ENCODE measurements at regions not wholly inside any gene's neighbourhood (a gene's known extent, or its start where the extent isn't known, plus 50 kb on each side); places are given as distances from the start of the nearest gene placed in this dataset.
"Not testable (repeated sequence)": the region's sequence is repeated elsewhere in the genome, so short reads cannot be mapped to it uniquely, and the experiment has no call there.

- intact Hi-C loops (cut with DNase I): no loop called here
- DNase-seq (ENCODE audit: low spot score) (no peak), ATAC-seq (no peak)
Measured at GRCh38 chr3:80351201-80351600, 583.4 kb upstream of the ROBO1 start.

GRCh38 chr3:80350771-80351170 is 583.0 kb upstream of the ROBO1 start:
- ATAC-seq (no peak), DNase-seq (ENCODE audit: low spot score) (no peak)
- intact Hi-C loops (cut with DNase I): no loop called here

GRCh38 chr3:80338366-80338765 is 570.6 kb upstream of the ROBO1 start:
- intact Hi-C loops (cut with DNase I): no loop called here
- DNase-seq (ENCODE audit: low spot score): no peak

GRCh38 chr3:80334534-80334933 is 566.7 kb upstream of the ROBO1 start:
- ATAC-seq (no peak), DNase-seq (ENCODE audit: low spot score) (no peak)
- intact Hi-C loops (cut with DNase I): no loop called here

More at GRCh38 chr3:80338366-80338765, 570.6 kb upstream of the ROBO1 start:
- ATAC-seq: no peak

- no peak for DNase-seq (ENCODE audit: low spot score)
- intact Hi-C loops (cut with DNase I): no loop called here
- ATAC-seq: no peak
Measured at GRCh38 chr3:80331494-80332170, 563.8 kb upstream of the ROBO1 start.

GRCh38 chr3:80314541-80314940 is 546.7 kb upstream of the ROBO1 start:
- intact Hi-C loops (cut with DNase I); DNase-seq (ENCODE audit: low spot score); ATAC-seq: not testable (repeated sequence)

- no peak for DNase-seq (ENCODE audit: low spot score)
- no peak for ATAC-seq
- intact Hi-C loops (cut with DNase I): no loop called here
Measured at GRCh38 chr3:80308637-80309036, 540.8 kb upstream of the ROBO1 start.

- intact Hi-C loops (cut with DNase I): no loop called here
- no peak for DNase-seq (ENCODE audit: low spot score)
- ATAC-seq: no peak
Measured at GRCh38 chr3:80307844-80308243, 540.0 kb upstream of the ROBO1 start.

GRCh38 chr3:80297720-80298119 is 529.9 kb upstream of the ROBO1 start:
- ATAC-seq: no peak
- DNase-seq (ENCODE audit: low spot score): no peak
- intact Hi-C loops (cut with DNase I): no loop called here

- intact Hi-C loops (cut with DNase I): no loop called here
- no peak for DNase-seq (ENCODE audit: low spot score)
- no peak for ATAC-seq
Measured at GRCh38 chr3:80285388-80285787, 517.6 kb upstream of the ROBO1 start.

- no peak for DNase-seq (ENCODE audit: low spot score)
- ATAC-seq: no peak
- intact Hi-C loops (cut with DNase I): no loop called here
Measured at GRCh38 chr3:80283783-80284182, 516.0 kb upstream of the ROBO1 start.

GRCh38 chr3:80278056-80278455 is 510.3 kb upstream of the ROBO1 start:
- intact Hi-C loops (cut with DNase I): no loop called here
- ATAC-seq (no peak), DNase-seq (ENCODE audit: low spot score) (no peak)

- intact Hi-C loops (cut with DNase I): no loop called here
- no peak for ATAC-seq
Measured at GRCh38 chr3:80275120-80275519, 507.3 kb upstream of the ROBO1 start.

GRCh38 chr3:80263260-80263659 is 495.5 kb upstream of the ROBO1 start:
- no peak for DNase-seq (ENCODE audit: low spot score)
- ATAC-seq: no peak
- intact Hi-C loops (cut with DNase I): no loop called here

More at GRCh38 chr3:80275120-80275519, 507.3 kb upstream of the ROBO1 start:
- no peak for DNase-seq (ENCODE audit: low spot score)

GRCh38 chr3:80261082-80261481 is 493.3 kb upstream of the ROBO1 start:
- no peak for DNase-seq (ENCODE audit: low spot score)
- intact Hi-C loops (cut with DNase I): no loop called here
- ATAC-seq: no peak

GRCh38 chr3:80259736-80260135 is 491.9 kb upstream of the ROBO1 start:
- DNase-seq (ENCODE audit: low spot score): no peak
- no peak for ATAC-seq
- intact Hi-C loops (cut with DNase I): no loop called here

- no peak for DNase-seq (ENCODE audit: low spot score)
Measured at GRCh38 chr3:80252113-80252512, 484.3 kb upstream of the ROBO1 start.

GRCh38 chr3:80247766-80248165 is 480.0 kb upstream of the ROBO1 start:
- no peak for DNase-seq (ENCODE audit: low spot score)
- ATAC-seq: no peak
- intact Hi-C loops (cut with DNase I): no loop called here

More at GRCh38 chr3:80252113-80252512, 484.3 kb upstream of the ROBO1 start:
- no peak for ATAC-seq
- intact Hi-C loops (cut with DNase I): no loop called here

- intact Hi-C loops (cut with DNase I): no loop called here
- DNase-seq (ENCODE audit: low spot score): peak; percentile 57
- peak; percentile 79 for ATAC-seq
Measured at GRCh38 chr3:80244390-80244789, 476.6 kb upstream of the ROBO1 start.

GRCh38 chr3:80241791-80242190 is 474.0 kb upstream of the ROBO1 start:
- intact Hi-C loops (cut with DNase I): no loop called here
- DNase-seq (ENCODE audit: low spot score): no peak
- no peak for ATAC-seq

GRCh38 chr3:80239301-80239700 is 471.5 kb upstream of the ROBO1 start:
- DNase-seq (ENCODE audit: low spot score) (no peak), ATAC-seq (no peak)
- intact Hi-C loops (cut with DNase I): no loop called here

Data from sciatic nerve (tissue), 2 donors.